Left lobe of liver (tissue), 2 donors: ENCODE measurements at regions not wholly inside any gene's neighbourhood (a gene's known extent, or its start where the extent isn't known, plus 50 kb on each side); places are given as distances from the start of the nearest gene placed in this dataset.
"Not testable (repeated sequence)": the region's sequence is repeated elsewhere in the genome, so short reads cannot be mapped to it uniquely, and the experiment has no call there.

Experiments
- ATAC-seq: fragments of 200-7000 bp; cut with Tn5 transposase; one replicate; pipeline ENCODE4 v1.9.1; 2020; ENCODE audit warnings: mild to moderate bottlenecking, moderate library complexity
- DNase-seq: peaks from one replicate; pipeline ENCODE4 v3.0.0-alpha.2; 2020; ENCODE audit warnings: low spot score
- donor health status: DM: no; HTN: no; CAD: no; lungs with moderate emphysema.
- donor health status: DM: no; HTN: yes; CAD: no.

DNA sequence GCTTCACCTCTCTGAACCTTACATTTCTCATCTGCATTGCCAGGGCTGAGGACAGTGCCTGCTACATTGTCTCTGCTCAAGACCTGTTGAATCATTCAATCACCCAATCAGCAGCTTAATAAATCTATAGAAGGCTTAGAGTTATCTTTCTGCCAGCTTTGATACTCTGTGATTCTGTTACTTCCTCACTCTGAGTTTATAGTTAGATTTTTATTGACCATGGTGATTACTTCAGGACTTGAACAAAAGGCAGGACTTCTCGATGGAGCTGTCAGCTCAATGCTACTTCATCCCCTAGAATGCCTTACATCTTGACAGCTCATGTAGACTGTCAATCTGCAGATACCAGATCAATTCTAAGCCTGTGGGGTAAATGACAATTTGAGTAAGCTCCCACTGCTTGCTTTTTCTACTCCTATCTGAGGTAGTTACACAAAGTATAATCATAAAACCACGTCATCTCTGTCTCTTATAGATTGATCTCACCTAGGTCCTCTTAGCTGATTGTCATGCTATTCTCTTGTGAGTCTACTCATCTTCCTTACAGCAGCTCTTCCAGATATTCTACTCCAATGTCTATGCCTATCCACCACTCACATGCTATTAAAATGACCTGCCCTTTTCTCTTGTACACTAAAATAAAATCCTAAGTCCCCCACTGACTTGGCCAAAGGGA, 318.3 kb upstream of the CA10 start:
- DNase-seq (no peak), ATAC-seq (no peak)

DNA sequence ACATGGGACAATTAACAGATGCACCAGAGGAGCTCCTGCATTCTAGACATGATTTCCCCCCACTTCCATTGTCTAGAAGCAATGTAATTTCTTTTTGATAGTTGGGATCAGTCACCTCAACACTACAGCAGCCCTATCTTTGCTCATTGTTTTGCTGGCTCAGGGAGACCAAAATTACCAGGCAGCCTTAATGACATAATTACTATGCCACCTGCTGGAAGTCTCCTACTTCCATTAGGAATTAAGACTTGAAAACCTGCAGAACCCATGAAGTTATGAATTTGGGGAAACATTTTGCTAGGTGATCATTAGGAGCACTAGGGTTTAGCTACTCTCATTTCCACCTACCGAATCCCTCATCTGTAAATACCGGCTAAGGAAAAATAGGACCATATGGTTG, 312.0 kb upstream of the CA10 start:
- ATAC-seq (peak; percentile 39), DNase-seq (no peak)

DNA sequence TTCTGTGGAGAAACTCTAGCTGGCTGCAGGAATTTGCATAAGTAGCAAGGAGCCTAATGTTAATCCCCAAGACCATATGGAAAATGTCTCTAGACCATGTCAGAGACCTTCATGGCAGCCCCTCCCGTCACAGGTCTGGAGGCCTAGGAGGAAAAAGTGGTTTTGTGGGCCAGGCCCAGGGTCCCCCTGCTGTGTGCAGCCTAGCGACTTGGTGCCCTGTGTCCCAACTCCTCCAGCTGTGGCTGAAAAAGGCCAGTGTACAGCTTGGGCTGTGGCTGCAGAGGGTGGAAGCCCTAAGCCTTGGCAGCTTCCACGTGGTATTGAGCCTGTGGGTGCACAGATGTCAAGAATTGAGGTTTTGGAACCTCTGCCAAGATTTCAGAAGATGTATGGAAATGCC, 306.9 kb upstream of the CA10 start:
- ATAC-seq, result no peak
- no peak for DNase-seq

DNA sequence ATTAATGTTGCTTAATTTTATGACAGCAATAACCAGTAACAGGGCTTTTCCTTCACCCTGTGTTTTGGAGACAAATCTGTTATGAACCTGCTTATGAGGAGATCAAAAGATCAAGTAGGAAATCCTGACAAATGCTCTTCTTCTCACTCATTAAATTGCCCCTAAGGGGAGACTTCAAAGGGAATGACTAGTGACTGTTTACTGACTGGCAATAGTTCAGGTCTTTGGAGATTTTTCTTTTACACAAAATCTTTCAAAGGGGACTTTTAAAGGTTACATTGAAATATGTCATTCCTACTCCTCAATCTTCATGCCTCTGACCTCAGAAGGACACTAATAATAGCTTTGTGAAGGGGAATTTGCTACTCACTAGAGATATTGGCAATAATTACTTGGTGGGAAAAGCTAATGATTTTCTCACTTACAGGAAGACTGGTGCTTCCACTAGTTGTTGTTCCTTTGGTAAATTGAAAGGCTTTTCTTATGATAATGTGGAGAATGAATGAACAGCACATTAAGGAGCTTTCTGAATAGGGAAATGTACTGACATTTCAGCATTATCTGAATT, 292.9 kb upstream of the CA10 start:
- no peak for DNase-seq
- no peak for ATAC-seq

DNA sequence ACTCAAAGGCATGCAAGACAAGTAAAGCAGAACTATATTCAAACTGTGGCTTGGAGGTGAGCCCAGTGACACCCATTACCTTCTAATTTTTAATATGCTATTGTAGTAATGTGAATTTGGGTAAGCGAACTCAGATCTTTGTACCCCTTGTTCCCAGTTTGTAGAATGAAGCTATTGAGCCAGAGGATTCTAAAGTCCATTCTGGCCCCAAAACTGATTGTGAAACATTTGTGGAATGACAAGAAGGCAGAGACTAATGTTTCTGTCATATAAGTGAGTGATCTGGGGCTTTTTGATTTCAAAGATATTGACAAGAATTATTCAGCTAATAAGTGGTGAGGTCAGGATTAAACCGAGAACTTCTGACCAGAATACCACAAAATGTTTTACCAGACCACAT, 283.8 kb upstream of the CA10 start:
- peak; percentile 26 for ATAC-seq
- DNase-seq, result no peak

DNA sequence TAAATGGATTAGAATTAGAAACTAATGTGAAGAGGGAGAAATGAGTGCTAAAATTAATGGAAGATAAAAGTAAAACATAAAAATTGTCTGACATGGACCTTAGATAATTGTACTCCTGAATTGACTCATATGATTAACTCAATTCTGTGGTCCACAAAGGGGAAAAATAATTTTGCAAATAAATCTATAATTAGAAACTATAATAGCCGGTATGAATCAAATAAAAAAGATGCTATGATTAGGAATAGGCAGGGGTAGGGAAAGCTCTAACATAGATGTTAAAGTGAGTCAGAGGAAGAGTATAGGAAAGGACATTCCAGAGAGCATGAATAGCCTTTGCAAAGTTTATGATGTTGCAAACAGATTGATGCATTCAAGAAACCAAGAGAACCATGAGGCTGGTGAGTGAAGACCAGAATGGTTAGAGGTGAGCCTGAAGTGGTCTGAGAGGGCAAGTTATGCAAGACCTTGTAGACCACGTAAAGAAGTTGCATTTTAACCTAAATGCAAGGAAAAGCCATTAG, 262.1 kb upstream of the CA10 start:
- no peak for ATAC-seq
- no peak for DNase-seq

DNA sequence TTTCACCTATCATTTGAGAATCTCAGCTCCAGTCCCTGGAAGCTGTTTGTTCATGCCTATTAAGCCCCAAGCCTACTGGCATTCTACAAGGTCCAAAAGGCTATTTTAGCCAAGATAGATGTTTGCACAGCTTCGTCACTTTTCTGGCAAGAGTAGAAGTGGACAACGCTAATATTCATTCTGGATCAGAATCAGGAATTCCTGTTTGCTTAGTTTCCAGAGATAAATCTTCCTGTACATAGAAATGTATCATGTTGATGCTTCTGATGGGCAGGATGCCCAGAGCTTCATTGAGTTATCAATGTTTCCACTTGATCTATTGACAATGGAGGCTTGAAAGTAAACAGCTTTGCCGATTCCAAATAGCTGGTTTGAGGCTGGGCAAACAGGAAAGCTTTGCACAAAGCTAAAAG, 260.7 kb upstream of the CA10 start:
- DNase-seq (peak; percentile 83), ATAC-seq (peak; percentile 95)

DNA sequence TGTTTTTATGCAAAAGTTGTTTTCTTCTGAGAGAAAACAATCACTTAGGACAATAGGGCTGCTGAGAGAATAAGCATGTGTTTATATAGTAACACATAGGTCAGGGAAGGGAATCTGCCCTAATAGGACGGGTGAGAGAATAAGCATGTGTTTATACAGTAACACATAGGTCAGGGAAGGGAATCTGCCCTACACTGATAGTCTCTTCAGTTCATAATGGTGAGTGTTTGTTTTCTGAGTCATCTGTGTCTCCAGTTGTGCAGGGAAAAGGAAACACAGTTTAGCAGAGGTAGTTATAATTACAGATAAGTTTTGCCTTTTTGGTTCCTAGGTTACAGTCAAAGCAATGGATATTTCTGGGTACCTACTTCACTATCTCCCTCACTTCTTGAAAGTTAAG, 252.3 kb upstream of the CA10 start:
- ATAC-seq (no peak), DNase-seq (no peak)

DNA sequence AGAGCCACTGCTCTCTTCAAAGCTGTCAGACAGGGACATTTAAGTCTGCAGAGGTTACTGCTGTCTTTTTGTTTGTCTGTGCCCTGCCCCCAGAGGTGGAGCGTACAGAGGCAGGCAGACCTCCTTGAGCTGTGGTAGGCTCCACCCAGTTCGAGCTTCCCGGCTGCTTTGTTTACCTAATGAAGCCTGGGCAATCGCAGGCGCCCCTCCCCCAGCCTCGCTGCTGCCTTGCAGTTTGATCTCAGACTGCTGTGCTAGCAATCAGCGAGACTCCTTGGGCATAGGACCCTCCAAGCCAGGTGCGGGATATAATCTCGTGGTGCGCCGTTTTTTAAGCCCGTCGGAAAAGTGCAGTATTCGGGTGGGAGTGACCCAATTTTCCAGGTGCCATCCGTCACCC, 250.7 kb upstream of the CA10 start:
- DNase-seq, ATAC-seq: not testable (repeated sequence)

DNA sequence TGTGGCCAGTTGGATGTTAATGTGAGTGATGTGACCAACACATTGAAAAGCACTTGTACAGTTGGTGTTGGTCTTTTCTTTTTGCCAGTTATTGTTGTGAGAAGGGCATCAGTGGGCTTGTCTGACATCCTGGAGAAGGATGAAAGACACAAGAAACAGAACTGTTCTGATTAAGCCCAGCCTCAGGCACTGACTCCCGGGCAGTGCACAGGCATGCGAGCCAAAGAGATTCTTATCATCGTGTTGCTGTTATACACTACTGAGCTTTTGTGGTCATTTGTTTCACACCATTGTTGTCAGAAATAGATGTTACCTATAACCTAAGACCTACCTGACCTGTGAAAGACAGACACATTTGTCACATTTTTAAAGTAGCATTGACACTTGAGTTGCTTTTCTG, 236.8 kb upstream of the CA10 start:
- DNase-seq (no peak), ATAC-seq (no peak)

DNA sequence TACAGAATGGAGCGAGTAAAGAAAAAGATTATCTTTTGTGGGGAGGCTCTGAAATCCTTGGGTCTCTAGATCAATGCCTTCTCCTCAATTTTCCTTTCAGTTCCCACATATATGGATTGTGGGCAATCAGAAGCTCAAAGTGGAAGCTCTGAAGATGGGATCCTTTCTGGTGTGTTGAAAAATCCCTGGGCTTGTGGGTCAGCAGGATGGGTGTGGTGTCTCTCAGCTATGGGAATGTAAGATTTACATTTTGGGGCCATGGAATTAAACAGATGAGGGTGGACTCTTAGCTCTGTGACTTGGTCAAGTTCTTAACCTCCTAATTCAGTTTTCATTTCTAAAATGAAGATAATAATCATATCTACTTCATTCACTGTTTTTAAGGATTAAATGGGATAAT, 231.9 kb upstream of the CA10 start:
- DNase-seq (no peak), ATAC-seq (no peak)

DNA sequence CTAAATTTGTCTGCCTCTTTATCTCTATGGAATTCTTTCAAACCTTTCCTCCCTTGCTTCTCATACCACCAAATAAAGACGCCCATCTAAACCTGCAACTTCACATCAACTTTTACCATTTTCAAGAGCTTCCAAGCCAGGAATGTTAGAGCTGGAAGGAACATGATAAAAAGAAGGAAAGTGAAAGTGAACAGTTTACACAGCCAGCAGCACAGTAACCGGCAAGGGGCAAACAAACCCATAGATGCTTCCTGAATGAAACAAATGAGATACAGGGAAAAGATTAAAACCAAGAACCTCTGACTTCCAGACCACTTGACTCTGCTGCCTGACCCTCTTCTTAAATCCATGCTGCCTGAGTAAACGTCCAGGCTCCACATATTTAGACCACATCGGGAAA, 231.1 kb upstream of the CA10 start:
- no peak for DNase-seq
- ATAC-seq, result no peak

DNA sequence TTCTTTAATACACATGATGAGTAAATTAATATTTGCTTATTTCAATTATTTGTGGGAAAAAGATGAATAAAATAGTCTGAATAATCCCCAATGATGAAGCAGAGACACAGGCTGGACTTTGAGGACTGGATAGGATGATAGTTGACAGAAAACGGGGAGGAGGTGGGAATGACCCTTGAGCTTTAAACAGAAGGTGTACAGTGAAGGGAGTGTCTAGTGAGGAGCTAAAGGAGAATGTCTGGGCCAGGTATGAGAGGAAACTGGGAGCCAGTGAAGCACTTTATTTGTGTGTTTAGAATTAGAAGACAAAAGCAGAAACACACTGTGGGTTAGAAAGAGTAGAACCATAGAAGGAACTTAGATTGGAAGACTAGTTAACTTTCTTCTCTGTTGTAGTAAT, 230.4 kb upstream of the CA10 start:
- ATAC-seq, result no peak
- DNase-seq, result no peak

DNA sequence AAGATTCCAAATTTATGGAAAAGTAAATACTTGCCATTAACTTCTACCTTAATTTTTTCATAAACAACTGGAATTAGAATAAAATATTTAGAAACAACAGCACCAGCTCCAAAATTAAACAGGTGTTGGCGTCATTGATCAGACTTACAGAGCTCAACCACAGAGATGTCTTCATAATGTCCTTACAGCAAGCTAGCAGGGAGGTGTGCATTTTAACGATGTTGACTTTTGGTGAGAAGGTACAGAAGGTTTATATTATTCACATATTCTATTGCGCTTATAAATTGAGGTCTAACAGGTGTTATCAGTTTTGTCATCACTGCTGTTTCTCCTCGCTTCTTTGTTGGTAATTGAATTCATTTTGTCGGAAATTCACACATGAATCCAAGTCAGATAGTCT, 226.2 kb upstream of the CA10 start:
- no peak for ATAC-seq

DNA sequence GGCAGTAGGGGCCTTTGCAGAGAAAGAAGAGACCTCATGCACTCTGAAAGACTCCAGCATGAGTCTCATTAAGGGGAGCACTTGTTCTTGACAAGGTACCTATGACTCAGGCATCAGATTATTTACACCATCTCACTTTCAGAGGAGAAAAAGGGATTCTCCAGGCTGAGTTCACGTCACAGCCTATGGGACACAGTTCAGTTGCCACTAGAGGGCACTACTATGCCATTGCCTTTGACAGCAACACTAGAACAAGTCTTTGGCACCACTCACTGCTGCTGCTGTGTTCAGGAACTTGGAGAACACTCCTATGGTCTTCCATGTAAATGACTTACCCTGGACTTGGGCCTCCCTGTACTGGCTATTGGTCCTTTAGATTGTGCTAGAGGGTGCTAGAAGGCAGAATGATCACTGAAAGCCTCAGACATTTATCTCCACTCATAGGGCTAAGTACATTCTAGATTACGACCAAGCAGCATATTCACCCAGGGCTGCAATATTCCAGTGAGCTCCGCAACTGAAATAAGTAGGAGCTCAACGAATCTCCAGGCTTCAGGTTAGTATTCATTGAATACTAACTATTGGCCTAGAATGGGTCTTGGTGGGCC, 225.1 kb upstream of the CA10 start:
- DNase-seq (peak; percentile 62), ATAC-seq (peak; percentile 99)

More for the DNA sequence above, 226.2 kb upstream of the CA10 start:
- DNase-seq, result no peak

DNA sequence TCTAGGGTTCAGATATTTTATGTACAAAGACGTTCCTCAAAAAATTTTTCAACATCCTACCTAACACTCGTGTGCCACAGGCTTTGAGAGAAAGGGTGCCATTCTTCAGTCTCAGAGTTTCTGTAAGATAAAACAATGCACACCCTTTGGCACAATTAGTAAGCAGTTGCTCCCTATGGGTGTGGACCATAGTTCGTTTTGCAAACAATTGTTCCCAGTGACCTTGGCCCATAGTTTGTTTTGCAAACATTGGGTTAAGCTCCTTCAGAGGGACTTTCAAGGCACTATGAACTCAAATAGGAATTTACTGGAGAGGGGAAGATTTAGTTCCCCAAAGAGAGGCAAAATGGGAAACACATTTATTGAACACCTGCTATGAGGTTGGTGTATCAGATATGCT, 220.3 kb upstream of the CA10 start:
- ATAC-seq (no peak), DNase-seq (no peak)

DNA sequence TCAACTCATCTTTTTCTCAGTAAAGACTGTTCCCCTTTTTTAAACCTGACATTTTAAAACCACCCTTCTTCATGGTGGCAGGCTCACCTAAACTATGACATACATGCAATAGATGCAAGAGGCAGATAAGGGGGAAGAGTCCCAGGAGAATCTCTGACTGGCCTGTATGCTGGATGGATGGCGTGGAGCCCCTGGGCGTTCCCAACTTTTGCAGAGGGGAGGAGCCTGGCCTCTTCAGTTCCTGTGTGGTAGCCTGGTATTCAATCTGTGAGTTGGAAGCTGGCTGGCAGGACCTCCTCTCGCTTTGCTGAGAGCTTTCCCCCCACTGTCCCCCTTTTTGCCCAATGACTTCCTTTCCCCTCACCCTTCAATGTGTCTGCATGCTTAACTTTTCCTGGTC, 217.6 kb upstream of the CA10 start:
- ATAC-seq (no peak), DNase-seq (no peak)

DNA sequence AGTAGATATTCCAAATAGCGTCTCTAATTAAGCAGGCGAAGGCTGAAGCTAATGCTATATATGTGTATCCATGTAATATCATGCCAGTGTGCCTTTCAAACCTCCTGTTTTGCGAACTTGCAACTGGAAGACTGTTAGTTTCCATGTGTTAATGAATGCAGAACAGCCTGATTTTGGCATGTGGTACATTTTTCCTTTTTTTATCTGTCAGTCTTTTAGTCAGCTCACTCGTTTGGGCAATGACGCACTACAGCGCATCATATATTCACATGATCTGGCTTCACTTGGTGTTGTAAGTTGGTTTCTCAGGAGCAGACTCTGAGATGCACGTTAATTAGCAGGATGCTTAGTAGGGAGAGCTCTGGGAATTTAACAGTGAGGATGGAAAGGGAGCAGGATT, 210.4 kb upstream of the CA10 start:
- ATAC-seq (no peak), DNase-seq (no peak)

DNA sequence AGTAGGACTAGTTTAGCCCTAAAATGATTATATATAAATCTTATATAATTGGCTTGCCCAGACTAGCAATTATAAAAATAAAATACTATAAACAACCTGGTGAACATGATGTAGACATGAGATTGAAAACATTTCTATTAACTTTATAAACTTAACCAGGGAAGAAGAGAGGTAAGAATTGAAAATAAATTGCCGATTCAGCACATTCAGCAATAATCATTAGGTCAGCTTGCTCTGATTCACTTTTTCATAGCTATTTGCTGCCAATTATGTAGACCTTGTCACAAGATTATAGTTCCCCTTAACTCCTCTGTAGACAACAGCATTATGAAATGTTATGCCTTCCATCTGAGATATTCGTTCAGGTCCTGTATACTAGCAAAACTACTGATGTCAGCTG, 199.3 kb upstream of the CA10 start:
- no peak for ATAC-seq

DNA sequence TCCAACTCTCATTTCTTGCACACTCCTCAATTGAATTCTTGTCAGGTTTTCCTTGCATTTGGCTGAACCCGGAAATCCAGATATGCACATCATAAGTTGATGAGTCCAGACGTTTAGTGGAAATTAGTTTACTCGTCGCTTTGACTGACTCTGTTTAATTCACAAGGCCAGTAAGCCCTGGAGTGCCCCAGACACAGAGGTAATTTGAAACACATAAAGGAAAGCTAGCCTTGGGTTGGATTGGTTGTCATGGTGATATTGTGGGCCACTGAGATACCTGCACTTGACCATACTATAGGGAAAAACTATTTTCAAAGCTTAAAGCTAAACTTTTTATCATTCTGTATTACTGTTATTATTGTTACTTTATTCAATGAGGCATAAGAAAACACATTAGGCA, 178.3 kb upstream of the CA10 start:
- DNase-seq (no peak), ATAC-seq (no peak)

More for the DNA sequence above, 199.3 kb upstream of the CA10 start:
- no peak for DNase-seq

DNA sequence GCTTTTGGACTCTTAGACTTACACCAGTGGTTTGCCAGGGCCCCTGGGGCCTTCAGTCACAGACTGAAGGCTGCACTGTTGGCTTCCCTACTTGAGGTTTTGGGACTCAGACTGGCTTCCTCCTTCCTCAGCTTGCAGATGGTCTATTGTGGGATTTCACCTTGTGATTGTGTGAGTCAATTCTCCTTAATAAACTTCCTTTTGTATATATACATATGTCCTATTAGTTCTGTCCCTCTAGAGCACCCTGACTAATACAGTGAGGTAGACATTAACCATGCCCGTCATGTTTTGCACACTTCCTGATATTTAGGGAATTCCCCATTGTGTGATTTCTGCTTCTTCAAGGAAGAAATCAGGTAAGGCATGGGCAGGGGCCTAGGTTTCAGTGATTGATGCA, 147.8 kb upstream of the CA10 start:
- no peak for DNase-seq

DNA sequence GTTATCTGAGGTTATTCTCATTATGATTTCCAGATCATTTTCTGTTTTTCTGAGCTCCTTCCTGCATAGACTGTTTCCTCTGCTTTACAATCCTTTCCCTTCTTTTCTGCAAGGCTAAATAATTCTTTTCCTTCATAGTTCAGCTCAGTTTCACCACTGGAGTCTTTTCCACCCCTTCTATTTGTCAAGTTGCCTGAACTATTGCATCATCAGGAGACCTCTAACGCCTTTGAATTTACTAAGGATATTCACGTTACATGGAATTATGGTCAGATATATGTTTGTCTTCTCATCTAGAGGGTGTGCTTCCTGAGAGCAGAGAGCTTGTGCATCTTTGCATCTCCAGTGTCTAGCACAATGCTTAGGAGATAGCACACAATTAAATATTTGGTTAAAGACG, 140.4 kb upstream of the CA10 start:
- DNase-seq (no peak), ATAC-seq (no peak)

More for the DNA sequence above, 147.8 kb upstream of the CA10 start:
- no peak for ATAC-seq
